HepG2 (cell line): ENCODE measurements at regions not wholly inside any gene's neighbourhood (a gene's known extent, or its start where the extent isn't known, plus 50 kb on each side); places are given as distances from the start of the nearest gene placed in this dataset.

Experiments
- ATAC-seq: fragments of 200-7000 bp; cut with Tn5 transposase; 3 replicates; pipeline ENCODE4 v1.9.1; 2020; ENCODE audit warnings: mild to moderate bottlenecking, moderate library complexity
- BruUV-seq: library from RNA; stranded (reverse); fragments of 400-500 nt; replicated peaks from 2 replicates; lab custom pipeline; 2021; lab: Mats Ljungman, UMichigan
- CTCF ChIA-PET: fragments of 300-600 bp; formaldehyde crosslinking; extraction: SDS; loops from one replicate; lab custom pipeline; 2021; ENCODE audit warnings: low total read pairs, inconsistent platforms, low intra/inter-chr PET ratio; lab: Yijun Ruan, JAX
- POLR2A ChIA-PET: fragments of 350-600 bp; sonication (Branson Sonifier 250); formaldehyde crosslinking; loops from one replicate; lab custom pipeline; 2020; ENCODE audit warnings: antibody characterized with exemption, inconsistent platforms; lab: Yijun Ruan, JAX
- DNase-seq: peaks from one replicate; pipeline ENCODE4 v3.0.0-alpha.2; 2015; ENCODE audit warnings: low spot score
- FAIRE-seq: peaks from 3 replicates; lab custom pipeline; 2011; peaks lifted over from hg19 to GRCh38; lab: Jason Lieb, UNC
- H2AFZ ChIP-seq: one replicate; pipeline ENCODE4 v1.6.1; 2011; ENCODE audit warnings: low read length, inconsistent platforms
- H3K27ac ChIP-seq: fragments of 300-600 bp; 3 replicates; pipeline ENCODE4 v1.8.0; 2011; ENCODE audit warnings: mixed run types, mild to moderate bottlenecking, mixed read lengths, low read length, inconsistent platforms; ENCODE audit not compliant: insufficient read depth; ENCODE audit errors: extremely low read length
- H3K27me3 ChIP-seq, 2 experiments: fragments of 200-600 bp in 1 of 2; 2 replicates in 1 of 2; 3 replicates in 1 of 2; pipeline versions ENCODE4 v1.6.0 to v1.8.0; 2011; ENCODE audit warnings: low read length in 2 of 2, mild to moderate bottlenecking in 2 of 2, moderate library complexity in 2 of 2, inconsistent platforms in 1 of 2; ENCODE audit not compliant: insufficient read depth in 2 of 2, control insufficient read depth in 1 of 2
- H3K36me3 ChIP-seq, 2 experiments: fragments of 200-600 bp in 1 of 2; replicated peaks in 1 of 2; 2 replicates in 1 of 2; 3 replicates in 1 of 2; pipeline versions ENCODE4 v1.5.1 to v1.8.0; 2011; ENCODE audit warnings: low read length in 2 of 2, inconsistent platforms in 1 of 2; ENCODE audit not compliant: insufficient read depth in 2 of 2, control insufficient read depth in 1 of 2
- H3K4me1 ChIP-seq: 2 replicates; pipeline ENCODE4 v1.5.1; 2012; ENCODE audit warnings: low read length, inconsistent platforms; ENCODE audit not compliant: insufficient read depth
- H3K4me2 ChIP-seq: 2 replicates; pipeline ENCODE4 v1.6.0; 2011; ENCODE audit warnings: low read depth, low read length, inconsistent platforms
- H3K4me3 ChIP-seq, 3 experiments: fragments of 200-600 bp in 1 of 3; sonication (generic), shearing (Covaris generic) in 1 of 3; replicated peaks in 1 of 3; 2 replicates each; pipeline ENCODE4 v1.5.1; 2011 to 2016; ENCODE audit warnings: low read length in 3 of 3, inconsistent platforms in 2 of 3, low read depth in 2 of 3, mild to moderate bottlenecking in 2 of 3, control low read depth in 1 of 3, mixed read lengths in 1 of 3; ENCODE audit not compliant: insufficient read depth in 1 of 3
- H3K79me2 ChIP-seq: one replicate; pipeline ENCODE4 v1.6.1; 2011; ENCODE audit warnings: low read length, inconsistent platforms; ENCODE audit not compliant: insufficient read depth
- H3K9ac ChIP-seq: 2 replicates; pipeline ENCODE4 v1.6.0; 2011; ENCODE audit warnings: mild to moderate bottlenecking, low read depth, low read length, inconsistent platforms; ENCODE audit not compliant: insufficient read depth
- H3K9me3 ChIP-seq: 2 replicates; pipeline ENCODE4 v1.5.1; 2012; ENCODE audit warnings: mild to moderate bottlenecking, low read length
- H4K20me1 ChIP-seq: 2 replicates; pipeline ENCODE4 v1.6.0; 2011; ENCODE audit warnings: inconsistent platforms, mild to moderate bottlenecking, low read length, moderate library complexity; ENCODE audit not compliant: insufficient read depth
- BHLHE40 ChIP-seq: IDR thresholded peaks from 2 replicates; pipeline ENCODE4 v1.6.1; 2011; ENCODE audit warnings: low read length, improper control_type of control experiment
- CREM ChIP-seq, 2 experiments: sonication (generic) in 1 of 2; formaldehyde crosslinking in 1 of 2; IDR thresholded peaks; 2 replicates each; pipeline versions ENCODE4 v1.4.0 to v1.6.1; 2016 to 2020; ENCODE audit warnings: antibody characterized with exemption in 1 of 2, mild to moderate bottlenecking in 1 of 2, missing genetic modification reagents in 1 of 2
- ISX ChIP-seq: sonication (generic); formaldehyde crosslinking; conservative IDR thresholded peaks from 2 replicates; pipeline ENCODE4 v1.5.0; 2020; ENCODE audit warnings: missing genetic modification reagents
- NFE2L2 ChIP-seq: fragments of 150-350 bp; IDR thresholded peaks from 2 replicates; pipeline ENCODE4 v1.6.1; 2014; ENCODE audit warnings: low read length
- NKX3-1 ChIP-seq: sonication (generic); formaldehyde crosslinking; IDR thresholded peaks from 2 replicates; pipeline ENCODE4 v1.5.0; 2020; ENCODE audit warnings: missing genetic modification reagents
- RNF2 ChIP-seq: fragments of 450-650 bp; conservative IDR thresholded peaks from 2 replicates; pipeline ENCODE4 v1.6.1; 2016; ENCODE audit warnings: low read depth
- THRA ChIP-seq: sonication (generic); formaldehyde crosslinking; IDR thresholded peaks from 2 replicates; pipeline ENCODE4 v1.4.0; 2020; ENCODE audit warnings: missing genetic modification reagents, borderline replicate concordance
- ZFAT ChIP-seq: sonication (generic); formaldehyde crosslinking; conservative IDR thresholded peaks from 2 replicates; pipeline ENCODE4 v1.8.1; 2023; ENCODE audit warnings: missing genetic modification reagents, inconsistent platforms
- ZFP1 ChIP-seq: IDR thresholded peaks from 2 replicates; pipeline ENCODE4 v1.6.1; 2016
- ZNF121 ChIP-seq: sonication (generic); formaldehyde crosslinking; IDR thresholded peaks from 2 replicates; pipeline ENCODE4 v1.5.0; 2020; ENCODE audit warnings: mild to moderate bottlenecking, missing genetic modification reagents
- ZNF567 ChIP-seq: sonication (generic); formaldehyde crosslinking; IDR thresholded peaks from 2 replicates; pipeline ENCODE4 v1.8.1; 2023; ENCODE audit warnings: mild to moderate bottlenecking, missing genetic modification reagents, borderline replicate concordance
- ZNF816 ChIP-seq: sonication (generic); formaldehyde crosslinking; IDR thresholded peaks from 2 replicates; pipeline ENCODE4 v1.8.0; 2022; ENCODE audit warnings: missing genetic modification reagents, mild to moderate bottlenecking, borderline replicate concordance
- WGBS: methylation state at CpG from one replicate; pipeline ENCODE4 v1.1.6; 2017; ENCODE audit warnings: low lambda C conversion rate; 5-methylcytosine and 5-hydroxymethylcytosine counted together
- in situ Hi-C: cut with HindIII; loops from 2 replicates; pipeline ENCODE4 v1.10.0; 2017; ENCODE audit warnings: low pct_unique_long_range_greater_than_20kb; ENCODE audit not compliant: extremely low pct_ligation_motif_present
- intact Hi-C: fragments of 100-400 bp; cut with micrococcal nuclease; formaldehyde crosslinking; loops from one replicate; pipeline ENCODE4 v1.10.0; 2022; ENCODE audit not compliant: unreplicated experiment
- TF ChIP-seq, protein P1 (sequence below): sonication (generic); formaldehyde crosslinking; IDR thresholded peaks from 2 replicates; pipeline ENCODE4 v1.4.0; 2020; ENCODE audit warnings: missing genetic modification reagents
- TF ChIP-seq, protein P2 (sequence below): sonication (generic); formaldehyde crosslinking; IDR thresholded peaks from 2 replicates; pipeline ENCODE4 v1.4.0; 2020; ENCODE audit warnings: missing genetic modification reagents, borderline replicate concordance

DNA sequence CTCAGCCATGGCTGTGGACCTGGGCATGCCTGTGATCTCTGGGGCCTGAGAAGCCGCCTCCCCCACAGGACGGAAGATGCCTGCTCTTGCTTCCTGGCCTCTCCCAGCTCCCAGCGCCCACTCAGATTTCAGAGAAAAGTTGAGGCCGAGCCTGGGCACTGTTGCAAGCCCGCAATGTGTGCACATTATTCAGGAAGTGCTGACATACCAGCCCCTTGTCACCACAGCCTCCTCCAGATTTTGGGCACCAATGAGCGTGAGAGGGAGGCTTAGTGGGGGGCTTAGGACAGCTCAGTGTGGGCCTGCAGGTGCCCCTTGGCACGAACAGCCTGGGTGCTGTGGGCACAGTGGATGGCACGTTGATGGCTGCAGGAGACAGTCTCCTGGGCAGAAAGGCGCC, 1400.9 kb upstream of the ALCAM start:
- CTCF ChIA-PET: no interaction called here
- FAIRE-seq (no peak), ATAC-seq (no peak), DNase-seq (no peak)
- POLR2A ChIA-PET: no interaction called here
- no peak overlapping the region for H3K4me2 ChIP-seq
- H3K36me3 ChIP-seq: no peaks in the 10 kb centered on the region
- intact Hi-C loops (no loop called here), in situ Hi-C loops (no loop called here)
- H3K27me3 ChIP-seq: no peaks in the 10 kb centered on the region
- no peak for TF ChIP-seq ZNF121
- no peak for TF ChIP-seq ZNF816
- TF ChIP-seq, protein P1, sequence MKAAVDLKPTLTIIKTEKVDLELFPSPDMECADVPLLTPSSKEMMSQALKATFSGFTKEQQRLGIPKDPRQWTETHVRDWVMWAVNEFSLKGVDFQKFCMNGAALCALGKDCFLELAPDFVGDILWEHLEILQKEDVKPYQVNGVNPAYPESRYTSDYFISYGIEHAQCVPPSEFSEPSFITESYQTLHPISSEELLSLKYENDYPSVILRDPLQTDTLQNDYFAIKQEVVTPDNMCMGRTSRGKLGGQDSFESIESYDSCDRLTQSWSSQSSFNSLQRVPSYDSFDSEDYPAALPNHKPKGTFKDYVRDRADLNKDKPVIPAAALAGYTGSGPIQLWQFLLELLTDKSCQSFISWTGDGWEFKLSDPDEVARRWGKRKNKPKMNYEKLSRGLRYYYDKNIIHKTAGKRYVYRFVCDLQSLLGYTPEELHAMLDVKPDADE (CRISPR knock-in tag): no peak
- TF ChIP-seq CREM (IDR thresholded peaks at IDR 0.05): no peak
- no peak for TF ChIP-seq CREM (CRISPR knock-in tag; IDR thresholded peaks at IDR 0.05)
- TF ChIP-seq ZNF567 (CRISPR knock-in tag): no peak
- TF ChIP-seq BHLHE40: no peak
- no peak for TF ChIP-seq ZFP1
- TF ChIP-seq NKX3-1 (CRISPR knock-in tag): no peak
- no peak for TF ChIP-seq RNF2
- TF ChIP-seq THRA (CRISPR knock-in tag): no peak
- TF ChIP-seq ZFAT: no peak
- no peak for TF ChIP-seq NFE2L2
- TF ChIP-seq ISX (CRISPR knock-in tag): no peak
- TF ChIP-seq, protein P2, sequence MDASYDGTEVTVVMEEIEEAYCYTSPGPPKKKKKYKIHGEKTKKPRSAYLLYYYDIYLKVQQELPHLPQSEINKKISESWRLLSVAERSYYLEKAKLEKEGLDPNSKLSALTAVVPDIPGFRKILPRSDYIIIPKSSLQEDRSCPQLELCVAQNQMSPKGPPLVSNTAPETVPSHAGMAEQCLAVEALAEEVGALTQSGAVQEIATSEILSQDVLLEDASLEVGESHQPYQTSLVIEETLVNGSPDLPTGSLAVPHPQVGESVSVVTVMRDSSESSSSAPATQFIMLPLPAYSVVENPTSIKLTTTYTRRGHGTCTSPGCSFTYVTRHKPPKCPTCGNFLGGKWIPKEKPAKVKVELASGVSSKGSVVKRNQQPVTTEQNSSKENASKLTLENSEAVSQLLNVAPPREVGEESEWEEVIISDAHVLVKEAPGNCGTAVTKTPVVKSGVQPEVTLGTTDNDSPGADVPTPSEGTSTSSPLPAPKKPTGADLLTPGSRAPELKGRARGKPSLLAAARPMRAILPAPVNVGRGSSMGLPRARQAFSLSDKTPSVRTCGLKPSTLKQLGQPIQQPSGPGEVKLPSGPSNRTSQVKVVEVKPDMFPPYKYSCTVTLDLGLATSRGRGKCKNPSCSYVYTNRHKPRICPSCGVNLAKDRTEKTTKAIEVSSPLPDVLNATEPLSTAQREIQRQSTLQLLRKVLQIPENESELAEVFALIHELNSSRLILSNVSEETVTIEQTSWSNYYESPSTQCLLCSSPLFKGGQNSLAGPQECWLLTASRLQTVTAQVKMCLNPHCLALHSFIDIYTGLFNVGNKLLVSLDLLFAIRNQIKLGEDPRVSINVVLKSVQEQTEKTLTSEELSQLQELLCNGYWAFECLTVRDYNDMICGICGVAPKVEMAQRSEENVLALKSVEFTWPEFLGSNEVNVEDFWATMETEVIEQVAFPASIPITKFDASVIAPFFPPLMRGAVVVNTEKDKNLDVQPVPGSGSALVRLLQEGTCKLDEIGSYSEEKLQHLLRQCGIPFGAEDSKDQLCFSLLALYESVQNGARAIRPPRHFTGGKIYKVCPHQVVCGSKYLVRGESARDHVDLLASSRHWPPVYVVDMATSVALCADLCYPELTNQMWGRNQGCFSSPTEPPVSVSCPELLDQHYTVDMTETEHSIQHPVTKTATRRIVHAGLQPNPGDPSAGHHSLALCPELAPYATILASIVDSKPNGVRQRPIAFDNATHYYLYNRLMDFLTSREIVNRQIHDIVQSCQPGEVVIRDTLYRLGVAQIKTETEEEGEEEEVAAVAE (CRISPR knock-in tag): no peak
- H3K4me1 ChIP-seq: peaks cover 45% of the 10 kb centered on the region
- no peaks in the 10 kb centered on the region for H3K9me3 ChIP-seq
- no peak overlapping the region for H3K27ac ChIP-seq
- H3K9ac ChIP-seq: no peak overlapping the region
- no peak overlapping the region for H3K4me3 ChIP-seq
- no peaks in the 10 kb centered on the region for H3K79me2 ChIP-seq
- H4K20me1 ChIP-seq: no peaks in the 10 kb centered on the region
- H2AFZ ChIP-seq: no peak overlapping the region
- 92% methylated on average over 2 of the region's 9 CpGs for WGBS
- no TSS peak for BruUV-seq
